ENCODE measurements at regions not wholly inside any gene's neighbourhood (a gene's known extent, or its start where the extent isn't known, plus 50 kb on each side); places are given as distances from the start of the nearest gene placed in this dataset.

DNA sequence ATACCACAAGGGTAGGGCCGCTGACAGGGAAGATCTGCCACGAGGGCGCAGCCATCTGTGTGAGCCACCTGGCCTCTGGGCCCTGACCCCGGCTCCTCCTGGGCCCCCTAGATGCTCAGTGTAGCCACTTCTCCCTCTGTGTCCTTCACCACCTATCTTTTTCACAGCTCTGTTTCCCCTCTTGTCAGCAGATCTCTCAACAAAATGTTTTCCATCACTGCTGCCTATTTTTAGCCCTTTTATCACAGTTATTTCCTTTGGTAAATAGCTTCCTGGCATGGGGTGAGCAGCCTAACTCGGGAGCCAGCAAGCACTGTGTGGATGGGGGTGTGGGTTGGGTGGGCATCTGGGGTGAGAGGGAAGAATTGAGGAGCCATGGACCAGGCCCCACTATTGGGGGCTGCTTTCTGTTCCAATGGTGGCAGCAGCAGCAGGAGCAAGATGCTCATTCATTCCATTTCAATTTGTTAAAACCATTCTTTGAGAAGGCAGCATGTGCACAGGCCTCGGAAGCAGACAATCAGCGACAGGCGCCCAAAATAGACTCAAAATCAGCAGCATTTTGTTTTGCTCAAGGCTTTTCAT is 135.2 kb upstream of the NAV2 start:
- no peak for TF ChIP-seq EZH2 (IDR thresholded peaks at IDR 0.05; ENCODE audit: borderline replicate concordance, low read depth, low read length, poor library complexity, severe bottlenecking)
- TF ChIP-seq, protein P1, sequence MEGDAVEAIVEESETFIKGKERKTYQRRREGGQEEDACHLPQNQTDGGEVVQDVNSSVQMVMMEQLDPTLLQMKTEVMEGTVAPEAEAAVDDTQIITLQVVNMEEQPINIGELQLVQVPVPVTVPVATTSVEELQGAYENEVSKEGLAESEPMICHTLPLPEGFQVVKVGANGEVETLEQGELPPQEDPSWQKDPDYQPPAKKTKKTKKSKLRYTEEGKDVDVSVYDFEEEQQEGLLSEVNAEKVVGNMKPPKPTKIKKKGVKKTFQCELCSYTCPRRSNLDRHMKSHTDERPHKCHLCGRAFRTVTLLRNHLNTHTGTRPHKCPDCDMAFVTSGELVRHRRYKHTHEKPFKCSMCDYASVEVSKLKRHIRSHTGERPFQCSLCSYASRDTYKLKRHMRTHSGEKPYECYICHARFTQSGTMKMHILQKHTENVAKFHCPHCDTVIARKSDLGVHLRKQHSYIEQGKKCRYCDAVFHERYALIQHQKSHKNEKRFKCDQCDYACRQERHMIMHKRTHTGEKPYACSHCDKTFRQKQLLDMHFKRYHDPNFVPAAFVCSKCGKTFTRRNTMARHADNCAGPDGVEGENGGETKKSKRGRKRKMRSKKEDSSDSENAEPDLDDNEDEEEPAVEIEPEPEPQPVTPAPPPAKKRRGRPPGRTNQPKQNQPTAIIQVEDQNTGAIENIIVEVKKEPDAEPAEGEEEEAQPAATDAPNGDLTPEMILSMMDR (conservative IDR thresholded peaks at IDR 0.05; ENCODE audit: low read depth, low read length) = no peak

All from A673 (cell line).